ENCODE measurements at regions not wholly inside any gene's neighbourhood (a gene's known extent, or its start where the extent isn't known, plus 50 kb on each side); places are given as distances from the start of the nearest gene placed in this dataset.
A peak's percentile ranks its signal among the peaks of the same experiment; 100 is the strongest.

GRCh38 chr16:87201052-87201451 is 116.1 kb downstream of the C16orf95 start:
- Histone ChIP-seq H3K4me3 (ENCODE audit: low read depth, low read length) (no peak overlapping the region), H3K27me3 (ENCODE audit: control insufficient read depth, insufficient read depth, low read length) (no peaks in the 10 kb centered on the region), H2AFZ (no peak overlapping the region), H3K36me3 (ENCODE audit: control insufficient read depth, insufficient read depth, low read length) (no peaks in the 10 kb centered on the region), H3K9me3 (ENCODE audit: control insufficient read depth, low read length) (no peaks in the 10 kb centered on the region), H3K79me2 (no peaks in the 10 kb centered on the region), H3K4me1 (no peaks in the 10 kb centered on the region), H3K9ac (no peak overlapping the region), H3K4me2 (ENCODE audit: low read length) (no peak overlapping the region), H3K27ac (no peak overlapping the region)
- no peak for TF ChIP-seq CTCF (IDR thresholded peaks at IDR 0.05)

- H3K79me2 ChIP-seq: no peaks in the 10 kb centered on the region
- no peaks in the 10 kb centered on the region for H3K27me3 ChIP-seq (ENCODE audit: control insufficient read depth, insufficient read depth, low read length)
- H3K27ac ChIP-seq: no peak overlapping the region
- H3K36me3 ChIP-seq (ENCODE audit: control insufficient read depth, insufficient read depth, low read length): no peaks in the 10 kb centered on the region
- H2AFZ ChIP-seq: no peak overlapping the region
- no peak overlapping the region for H3K9ac ChIP-seq
- no peaks in the 10 kb centered on the region for H3K9me3 ChIP-seq (ENCODE audit: control insufficient read depth, low read length)
- H3K4me2 ChIP-seq (ENCODE audit: low read length): no peak overlapping the region
- no peak for TF ChIP-seq CTCF (IDR thresholded peaks at IDR 0.05)
- H3K4me1 ChIP-seq: no peaks in the 10 kb centered on the region
- no peak overlapping the region for H3K4me3 ChIP-seq (ENCODE audit: low read depth, low read length)
Measured at GRCh38 chr16:87201790-87202189, 115.4 kb downstream of the C16orf95 start.

- Histone ChIP-seq H3K27me3 (ENCODE audit: control insufficient read depth, insufficient read depth, low read length) (no peaks in the 10 kb centered on the region), H3K9ac (no peak overlapping the region), H3K4me2 (ENCODE audit: low read length) (no peak overlapping the region), H3K4me1 (no peaks in the 10 kb centered on the region), H3K9me3 (ENCODE audit: control insufficient read depth, low read length) (no peaks in the 10 kb centered on the region), H3K27ac (no peak overlapping the region), H3K79me2 (no peaks in the 10 kb centered on the region), H3K4me3 (ENCODE audit: low read depth, low read length) (no peak overlapping the region), H2AFZ (no peak overlapping the region), H3K36me3 (ENCODE audit: control insufficient read depth, insufficient read depth, low read length) (no peaks in the 10 kb centered on the region)
- no peak for TF ChIP-seq CTCF (IDR thresholded peaks at IDR 0.05)
Measured at GRCh38 chr16:87202346-87202745, 114.8 kb downstream of the C16orf95 start.

GRCh38 chr16:87203060-87203656 is 114.0 kb downstream of the C16orf95 start:
- peak; percentile 58 for TF ChIP-seq CTCF (IDR thresholded peaks at IDR 0.05)
- H3K27ac ChIP-seq: no peak overlapping the region

More at GRCh38 chr16:87203060-87203656, 114.0 kb downstream of the C16orf95 start:
- H3K4me3 ChIP-seq (ENCODE audit: low read depth, low read length): no peak overlapping the region
- no peaks in the 10 kb centered on the region for H3K36me3 ChIP-seq (ENCODE audit: control insufficient read depth, insufficient read depth, low read length)
- no peaks in the 10 kb centered on the region for H3K79me2 ChIP-seq
- H3K9ac ChIP-seq: no peak overlapping the region
- H2AFZ ChIP-seq: no peak overlapping the region
- no peaks in the 10 kb centered on the region for H3K9me3 ChIP-seq (ENCODE audit: control insufficient read depth, low read length)
- H3K27me3 ChIP-seq (ENCODE audit: control insufficient read depth, insufficient read depth, low read length): no peaks in the 10 kb centered on the region
- H3K4me2 ChIP-seq (ENCODE audit: low read length): no peak overlapping the region
- no peaks in the 10 kb centered on the region for H3K4me1 ChIP-seq
